ENCODE measurements at regions not wholly inside any gene's neighbourhood (a gene's known extent, or its start where the extent isn't known, plus 50 kb on each side); places are given as distances from the start of the nearest gene placed in this dataset.

DNA sequence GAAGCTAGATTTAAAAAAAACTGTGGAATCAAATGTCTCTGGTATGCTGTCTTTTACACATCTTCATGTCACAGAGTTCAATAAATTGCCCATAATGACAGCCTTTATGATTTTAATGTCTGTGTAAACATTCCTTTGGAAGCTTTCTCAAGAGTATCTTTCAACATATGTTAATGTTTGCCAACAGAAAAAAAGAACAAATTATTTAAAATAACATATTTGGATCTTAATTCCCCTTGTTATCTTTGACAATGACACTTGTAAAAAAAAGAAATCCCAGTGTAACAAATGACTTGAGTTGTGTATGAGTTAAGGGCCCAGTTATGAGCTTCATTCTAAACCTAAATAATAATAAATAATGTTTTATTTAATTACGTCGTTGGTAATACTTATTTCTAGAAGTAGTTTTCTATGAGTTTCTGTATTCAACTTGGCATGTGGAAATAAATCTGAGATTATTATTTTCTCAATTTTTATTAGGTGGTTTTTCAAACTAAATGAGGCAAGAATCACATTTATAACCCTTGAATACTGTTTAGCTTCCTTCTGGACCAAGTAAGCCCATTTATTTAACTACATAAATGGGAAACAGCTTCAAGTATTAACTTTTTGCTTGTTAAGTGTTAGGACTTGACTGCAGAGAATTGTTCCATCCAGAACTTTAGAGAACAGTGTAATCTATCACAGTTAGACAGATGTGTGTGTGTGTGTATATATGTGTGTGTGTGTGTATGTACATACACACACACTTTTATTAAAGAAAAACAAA is 182.1 kb downstream of the POSTN start:
- TF ChIP-seq TEAD4 (IDR thresholded peaks at IDR 0.05) = no peak
- TF ChIP-seq RAD21 (IDR thresholded peaks at IDR 0.05; ENCODE audit: low read depth) = no peak
- TF ChIP-seq TAF1 (IDR thresholded peaks at IDR 0.05; ENCODE audit: low read depth) = no peak
- TF ChIP-seq EP300 (IDR thresholded peaks at IDR 0.05; ENCODE audit: borderline replicate concordance) = no peak
- no peak for TF ChIP-seq ZBTB7A (IDR thresholded peaks at IDR 0.05; ENCODE audit: low read depth)
- TF ChIP-seq EGR1 (IDR thresholded peaks at IDR 0.05) = no peak
- TF ChIP-seq REST (IDR thresholded peaks at IDR 0.05; ENCODE audit: low read depth) = no peak
- TF ChIP-seq TCF12 (IDR thresholded peaks at IDR 0.05; ENCODE audit: low read depth) = no peak
- TF ChIP-seq FOXM1 (IDR thresholded peaks at IDR 0.05; ENCODE audit: borderline replicate concordance, low read depth) = no peak
- no peak for TF ChIP-seq CEBPB (IDR thresholded peaks at IDR 0.05)
- no peak for TF ChIP-seq YY1 (IDR thresholded peaks at IDR 0.05; ENCODE audit: low read depth)
- TF ChIP-seq USF1 (IDR thresholded peaks at IDR 0.05) = no peak
- TF ChIP-seq, protein P1, sequence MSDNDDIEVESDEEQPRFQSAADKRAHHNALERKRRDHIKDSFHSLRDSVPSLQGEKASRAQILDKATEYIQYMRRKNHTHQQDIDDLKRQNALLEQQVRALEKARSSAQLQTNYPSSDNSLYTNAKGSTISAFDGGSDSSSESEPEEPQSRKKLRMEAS (IDR thresholded peaks at IDR 0.05) = no peak
- no peak for TF ChIP-seq NFIC (IDR thresholded peaks at IDR 0.05)

Data from Ishikawa (cell line).